ENCODE measurements at regions not wholly inside any gene's neighbourhood (a gene's known extent, or its start where the extent isn't known, plus 50 kb on each side); places are given as distances from the start of the nearest gene placed in this dataset.
"Not testable (repeated sequence)": the region's sequence is repeated elsewhere in the genome, so short reads cannot be mapped to it uniquely, and the experiment has no call there.

- Histone ChIP-seq H3K4me3 (no peak overlapping the region), H3K27me3 (no peaks in the 10 kb centered on the region), H3K27ac (no peak overlapping the region), H3K9me3 (no peaks in the 10 kb centered on the region), H3K36me3 (no peaks in the 10 kb centered on the region), H3K4me1 (no peaks in the 10 kb centered on the region)
- DNase-seq, result no peak
- TF ChIP-seq, protein P1, sequence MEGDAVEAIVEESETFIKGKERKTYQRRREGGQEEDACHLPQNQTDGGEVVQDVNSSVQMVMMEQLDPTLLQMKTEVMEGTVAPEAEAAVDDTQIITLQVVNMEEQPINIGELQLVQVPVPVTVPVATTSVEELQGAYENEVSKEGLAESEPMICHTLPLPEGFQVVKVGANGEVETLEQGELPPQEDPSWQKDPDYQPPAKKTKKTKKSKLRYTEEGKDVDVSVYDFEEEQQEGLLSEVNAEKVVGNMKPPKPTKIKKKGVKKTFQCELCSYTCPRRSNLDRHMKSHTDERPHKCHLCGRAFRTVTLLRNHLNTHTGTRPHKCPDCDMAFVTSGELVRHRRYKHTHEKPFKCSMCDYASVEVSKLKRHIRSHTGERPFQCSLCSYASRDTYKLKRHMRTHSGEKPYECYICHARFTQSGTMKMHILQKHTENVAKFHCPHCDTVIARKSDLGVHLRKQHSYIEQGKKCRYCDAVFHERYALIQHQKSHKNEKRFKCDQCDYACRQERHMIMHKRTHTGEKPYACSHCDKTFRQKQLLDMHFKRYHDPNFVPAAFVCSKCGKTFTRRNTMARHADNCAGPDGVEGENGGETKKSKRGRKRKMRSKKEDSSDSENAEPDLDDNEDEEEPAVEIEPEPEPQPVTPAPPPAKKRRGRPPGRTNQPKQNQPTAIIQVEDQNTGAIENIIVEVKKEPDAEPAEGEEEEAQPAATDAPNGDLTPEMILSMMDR (IDR thresholded peaks at IDR 0.05), result no peak
- ATAC-seq, result no peak
- intact Hi-C loops (cut with DNase I), result no loop called here
These were observed 137.1 kb downstream of the ARSF start for GRCh38 chrX:3178329-3178728.

DNA sequence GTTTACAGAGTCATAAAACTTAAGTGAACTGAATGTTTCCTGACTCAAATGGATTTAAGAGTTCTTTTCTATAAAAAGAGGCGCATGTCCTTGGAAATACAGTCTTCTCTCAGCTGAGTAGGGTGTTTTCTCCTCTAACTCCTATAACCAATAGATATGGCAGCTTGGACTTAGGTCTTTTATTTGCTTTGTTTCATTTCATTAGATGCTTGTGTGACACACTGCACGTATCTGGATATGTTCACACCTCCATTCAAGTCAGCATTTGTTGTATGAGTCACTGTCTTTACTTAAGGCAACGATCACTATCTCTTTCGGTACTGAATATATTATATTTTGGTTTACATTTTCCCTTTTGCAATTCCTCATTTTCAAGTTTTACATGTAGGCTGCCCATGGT, 136.6 kb downstream of the ARSF start:
- no peak for ATAC-seq
- no peak for DNase-seq
- TF ChIP-seq, protein P1 (IDR thresholded peaks at IDR 0.05), result no peak
- no peaks in the 10 kb centered on the region for H3K36me3 ChIP-seq
- intact Hi-C loops (cut with DNase I), result no loop called here
- H3K27ac ChIP-seq, result no peak overlapping the region
- no peaks in the 10 kb centered on the region for H3K27me3 ChIP-seq
- no peaks in the 10 kb centered on the region for H3K4me1 ChIP-seq
- H3K9me3 ChIP-seq, result no peaks in the 10 kb centered on the region
- no peak overlapping the region for H3K4me3 ChIP-seq

DNA sequence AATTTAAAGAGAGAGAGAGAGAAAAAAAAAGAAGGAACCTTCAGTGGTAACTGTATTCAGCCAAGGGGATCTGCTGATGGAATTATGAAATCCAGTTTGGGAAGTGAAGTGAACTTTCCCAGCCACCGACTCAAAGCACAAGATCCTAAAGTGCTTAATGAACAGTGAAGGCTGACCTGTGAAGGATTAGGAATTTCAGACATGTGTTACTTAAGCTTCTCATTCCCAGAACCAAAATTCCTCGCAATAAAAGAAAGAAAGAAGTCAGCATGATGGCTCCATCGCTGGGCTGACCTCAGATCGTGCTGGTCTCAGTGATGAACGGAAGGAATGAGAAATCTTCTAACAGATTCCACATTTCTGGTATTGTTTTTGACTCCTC, 135.2 kb downstream of the ARSF start:
- no peaks in the 10 kb centered on the region for H3K4me1 ChIP-seq
- H3K4me3 ChIP-seq, result no peak overlapping the region
- no peaks in the 10 kb centered on the region for H3K36me3 ChIP-seq
- DNase-seq (no peak), ATAC-seq (no peak)
- no peaks in the 10 kb centered on the region for H3K9me3 ChIP-seq
- H3K27ac ChIP-seq, result no peak overlapping the region
- no peaks in the 10 kb centered on the region for H3K27me3 ChIP-seq
- TF ChIP-seq, protein P1 (IDR thresholded peaks at IDR 0.05), result no peak
- intact Hi-C loops (cut with DNase I), result no loop called here

DNA sequence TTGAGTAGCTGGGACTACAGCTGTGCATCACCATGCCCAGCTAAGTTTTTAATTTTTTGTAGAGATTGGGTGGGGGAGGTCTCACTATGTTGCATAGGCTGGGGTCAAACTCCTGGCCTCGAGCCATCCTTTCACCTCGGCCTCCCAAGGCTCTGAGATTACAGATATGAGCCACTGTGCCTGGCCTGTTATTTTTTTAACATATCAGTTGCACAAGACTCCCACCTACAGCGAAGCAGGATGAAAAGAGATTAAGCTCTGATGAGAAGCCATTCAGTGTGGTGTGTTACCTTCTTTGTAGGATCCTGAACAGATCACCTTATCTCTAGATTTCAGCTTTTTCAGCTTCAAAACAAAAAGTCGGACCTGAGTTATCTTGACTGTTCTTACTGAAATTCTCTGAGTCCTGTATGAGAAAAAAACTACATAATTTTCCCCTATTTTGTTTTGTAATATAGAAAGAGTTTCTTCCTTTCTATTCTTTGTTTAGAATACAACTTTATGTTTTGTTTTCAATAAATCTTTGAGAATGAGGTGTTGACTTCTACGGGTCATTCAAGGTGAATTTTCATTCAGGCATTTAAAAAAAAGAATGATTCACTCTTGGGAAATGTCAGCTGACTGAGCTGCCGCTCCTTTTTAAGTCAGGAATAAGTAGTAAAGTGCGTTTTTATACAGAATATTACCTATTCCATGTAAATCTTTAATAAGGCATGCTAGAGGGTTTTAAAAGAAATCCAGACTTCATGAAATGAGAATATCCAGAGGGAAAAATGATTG, 134.6 kb downstream of the ARSF start:
- no peak for ATAC-seq
- intact Hi-C loops (cut with DNase I), result no loop called here

GRCh38 chrX:3172156-3172555, 130.9 kb downstream of the ARSF start:
- DNase-seq; H3K27me3 ChIP-seq; H3K4me3 ChIP-seq; H3K27ac ChIP-seq; intact Hi-C loops (cut with DNase I); H3K36me3 ChIP-seq; H3K9me3 ChIP-seq; ATAC-seq; H3K4me1 ChIP-seq: not testable (repeated sequence)

More for the DNA sequence above, 134.6 kb downstream of the ARSF start:
- H3K27ac ChIP-seq, result no peak overlapping the region
- H3K4me1 ChIP-seq, result no peaks in the 10 kb centered on the region
- no peaks in the 10 kb centered on the region for H3K27me3 ChIP-seq
- TF ChIP-seq, protein P1 (IDR thresholded peaks at IDR 0.05), result no peak
- no peak overlapping the region for H3K4me3 ChIP-seq
- no peaks in the 10 kb centered on the region for H3K9me3 ChIP-seq
- DNase-seq, result no peak
- H3K36me3 ChIP-seq, result no peaks in the 10 kb centered on the region

DNA sequence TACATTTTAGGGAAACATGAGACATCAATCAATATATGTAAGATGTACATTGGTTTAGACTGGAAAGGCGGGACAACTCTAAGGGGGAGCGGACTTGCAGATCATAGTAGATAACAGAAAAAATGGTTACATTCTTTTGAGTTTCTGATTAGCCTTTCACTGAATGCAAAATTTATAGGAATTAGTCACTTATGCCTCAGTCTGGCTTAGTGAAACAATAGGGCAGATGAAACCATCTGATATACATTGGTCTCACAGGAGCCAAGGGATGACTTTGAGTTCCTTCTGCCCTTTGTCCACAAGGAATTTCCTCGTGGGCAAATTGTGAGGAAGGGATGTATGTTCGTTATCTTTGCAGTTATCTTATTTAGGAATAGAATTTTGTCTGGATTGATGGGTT, 128.2 kb downstream of the ARSF start:
- H3K27me3 ChIP-seq, result no peaks in the 10 kb centered on the region
- H3K4me1 ChIP-seq, result no peaks in the 10 kb centered on the region
- H3K4me3 ChIP-seq, result no peak overlapping the region
- TF ChIP-seq, protein P1 (IDR thresholded peaks at IDR 0.05), result no peak
- DNase-seq, result no peak
- H3K9me3 ChIP-seq, result no peaks in the 10 kb centered on the region
- no peak for ATAC-seq
- intact Hi-C loops (cut with DNase I), result no loop called here
- H3K27ac ChIP-seq, result no peak overlapping the region
- H3K36me3 ChIP-seq, result no peaks in the 10 kb centered on the region

All from left lung (tissue), 4 donors.